ENCODE measurements at regions not wholly inside any gene's neighbourhood (a gene's known extent, or its start where the extent isn't known, plus 50 kb on each side); places are given as distances from the start of the nearest gene placed in this dataset.

GRCh38 chr15:62631076-62631724, 411.3 kb upstream of the TPM1 start:
- no peak for DNase-seq (ENCODE audit: low read depth in 1 of 2, low spot score in 1 of 2)
- in situ Hi-C loops (cut with HindIII; ENCODE audit: low pct_unique_long_range_greater_than_20kb, low sequenced_read_pairs), result no loop called here
- no peak for TF ChIP-seq JUND (IDR thresholded peaks at IDR 0.05; ENCODE audit: low read depth)

GRCh38 chr15:62636823-62637573, 405.5 kb upstream of the TPM1 start:
- in situ Hi-C loops (cut with HindIII; ENCODE audit: low pct_unique_long_range_greater_than_20kb, low sequenced_read_pairs), result no loop called here
- no peak for TF ChIP-seq JUND (IDR thresholded peaks at IDR 0.05; ENCODE audit: low read depth)
- DNase-seq (ENCODE audit: low read depth in 1 of 2, low spot score in 1 of 2), result no peak

- in situ Hi-C loops (cut with HindIII; ENCODE audit: low pct_unique_long_range_greater_than_20kb, low sequenced_read_pairs), result no loop called here
- TF ChIP-seq JUND (IDR thresholded peaks at IDR 0.05; ENCODE audit: low read depth), result no peak
- no peak for DNase-seq (ENCODE audit: low read depth in 1 of 2, low spot score in 1 of 2)
Observed at GRCh38 chr15:62637574-62637897, 405.0 kb upstream of the TPM1 start.

- DNase-seq (ENCODE audit: low read depth in 1 of 2, low spot score in 1 of 2), result no peak
- in situ Hi-C loops (cut with HindIII; ENCODE audit: low pct_unique_long_range_greater_than_20kb, low sequenced_read_pairs), result no loop called here
- no peak for TF ChIP-seq JUND (IDR thresholded peaks at IDR 0.05; ENCODE audit: low read depth)
Observed at GRCh38 chr15:62637950-62638619, 404.5 kb upstream of the TPM1 start.

- no peak for DNase-seq (ENCODE audit: low read depth in 1 of 2, low spot score in 1 of 2)
- in situ Hi-C loops (cut with HindIII; ENCODE audit: low pct_unique_long_range_greater_than_20kb, low sequenced_read_pairs), result no loop called here
- TF ChIP-seq JUND (IDR thresholded peaks at IDR 0.05; ENCODE audit: low read depth), result no peak
Observed at GRCh38 chr15:62639432-62639831, 403.1 kb upstream of the TPM1 start.

- no peak for DNase-seq (ENCODE audit: low read depth in 1 of 2, low spot score in 1 of 2)
- in situ Hi-C loops (cut with HindIII; ENCODE audit: low pct_unique_long_range_greater_than_20kb, low sequenced_read_pairs), result no loop called here
- TF ChIP-seq JUND (IDR thresholded peaks at IDR 0.05; ENCODE audit: low read depth), result no peak
Observed at GRCh38 chr15:62639906-62640605, 402.5 kb upstream of the TPM1 start.

GRCh38 chr15:62641825-62642224, 400.7 kb upstream of the TPM1 start:
- in situ Hi-C loops (cut with HindIII; ENCODE audit: low pct_unique_long_range_greater_than_20kb, low sequenced_read_pairs), result no loop called here
- TF ChIP-seq JUND (IDR thresholded peaks at IDR 0.05; ENCODE audit: low read depth), result no peak
- no peak for DNase-seq (ENCODE audit: low read depth in 1 of 2, low spot score in 1 of 2)

GRCh38 chr15:62643572-62643971, 399.0 kb upstream of the TPM1 start:
- TF ChIP-seq JUND (IDR thresholded peaks at IDR 0.05; ENCODE audit: low read depth), result no peak
- no peak for DNase-seq (ENCODE audit: low read depth in 1 of 2, low spot score in 1 of 2)
- in situ Hi-C loops (cut with HindIII; ENCODE audit: low pct_unique_long_range_greater_than_20kb, low sequenced_read_pairs), result no loop called here

GRCh38 chr15:62644216-62644888, 398.2 kb upstream of the TPM1 start:
- TF ChIP-seq JUND (IDR thresholded peaks at IDR 0.05; ENCODE audit: low read depth), result no peak
- DNase-seq (ENCODE audit: low read depth in 1 of 2, low spot score in 1 of 2), result no peak
- in situ Hi-C loops (cut with HindIII; ENCODE audit: low pct_unique_long_range_greater_than_20kb, low sequenced_read_pairs), result no loop called here

- no peak for TF ChIP-seq JUND (IDR thresholded peaks at IDR 0.05; ENCODE audit: low read depth)
- no peak for DNase-seq (ENCODE audit: low read depth in 1 of 2, low spot score in 1 of 2)
- in situ Hi-C loops (cut with HindIII; ENCODE audit: low pct_unique_long_range_greater_than_20kb, low sequenced_read_pairs), result no loop called here
Observed at GRCh38 chr15:62644889-62645742, 397.4 kb upstream of the TPM1 start.

GRCh38 chr15:62647202-62647842, 395.2 kb upstream of the TPM1 start:
- in situ Hi-C loops (cut with HindIII; ENCODE audit: low pct_unique_long_range_greater_than_20kb, low sequenced_read_pairs), result no loop called here
- TF ChIP-seq JUND (IDR thresholded peaks at IDR 0.05; ENCODE audit: low read depth), result no peak
- peak in 1 of 2 experiments; percentile 13 for DNase-seq (ENCODE audit: low read depth in 1 of 2, low spot score in 1 of 2)
